Sigmoid colon (tissue), 4 donors: ENCODE measurements at regions not wholly inside any gene's neighbourhood (a gene's known extent, or its start where the extent isn't known, plus 50 kb on each side); places are given as distances from the start of the nearest gene placed in this dataset.

Experiments
- CTCF ChIP-seq, 4 experiments: fragments of 450-650 bp in 3 of 4; fragments of 200-600 bp in 1 of 4; IDR thresholded peaks; one replicate each; pipeline ENCODE4 v1.5.1; 2016 to 2019; ENCODE audit warnings: antibody characterized with exemption in 4 of 4, mild to moderate bottlenecking in 3 of 4, moderate library complexity in 2 of 4
- EP300 ChIP-seq, 4 donors: sonication (generic); formaldehyde crosslinking; IDR thresholded peaks; one replicate each; pipeline ENCODE4 v1.6.1; 2017; ENCODE audit warnings: antibody characterized with exemption in 4 of 4
- POLR2A ChIP-seq, 2 donors: fragments of 450-650 bp; IDR thresholded peaks; one replicate each; pipeline ENCODE4 v1.6.1; 2016; ENCODE audit warnings: antibody characterized with exemption in 2 of 2, mild to moderate bottlenecking in 2 of 2, moderate library complexity in 2 of 2
- POLR2AphosphoS5 ChIP-seq, 4 donors: sonication (generic); formaldehyde crosslinking; IDR thresholded peaks; one replicate each; pipeline ENCODE4 v1.6.1; 2017; ENCODE audit warnings: antibody characterized with exemption in 4 of 4

GRCh38 chr7:83859827-83860226 lies 210.9 kb upstream of the SEMA3E start:
- TF ChIP-seq EP300 (IDR thresholded peaks at IDR 0.05) (no peak), POLR2AphosphoS5 (IDR thresholded peaks at IDR 0.05) (no peak), CTCF (IDR thresholded peaks at IDR 0.05) (no peak), POLR2A (IDR thresholded peaks at IDR 0.05) (no peak)
